Lower leg skin (tissue), 4 donors: ENCODE measurements at regions not wholly inside any gene's neighbourhood (a gene's known extent, or its start where the extent isn't known, plus 50 kb on each side); places are given as distances from the start of the nearest gene placed in this dataset.

Experiments used
- DNase-seq, 2 donors: peaks; one replicate each; pipeline ENCODE4 v3.0.0-alpha.2; 2019; ENCODE audit warnings: low spot score in 2 of 2
- H3K4me3 ChIP-seq: fragments of 200-600 bp; sonication (generic); 2 replicates; pipeline ENCODE4 v1.5.1; 2017; ENCODE audit warnings: mild to moderate bottlenecking, low read depth; ENCODE audit not compliant: poor library complexity, severe bottlenecking
- POLR2A ChIP-seq, 2 donors: fragments of 450-650 bp; IDR thresholded peaks; one replicate each; pipeline ENCODE4 v1.6.1; 2016 to 2017; ENCODE audit warnings: antibody characterized with exemption in 2 of 2, mild to moderate bottlenecking in 1 of 2, moderate library complexity in 1 of 2
- WGBS, 2 donors: methylation state at CpG; one replicate each; pipeline ENCODE4 v1.1.5; 2018; 5-methylcytosine and 5-hydroxymethylcytosine counted together
- intact Hi-C: fragments of 100-400 bp; cut with DNase I; formaldehyde crosslinking; loops from one replicate; pipeline ENCODE4 v1.15.0; 2023; ENCODE audit warnings: low total_unique reads
- TF ChIP-seq, protein P1 (sequence below), 3 donors: fragments of 450-650 bp; IDR thresholded peaks; one replicate each; pipeline ENCODE4 v1.5.1; 2016; ENCODE audit warnings: antibody characterized with exemption in 3 of 3, mild to moderate bottlenecking in 3 of 3, moderate library complexity in 2 of 3

DNA sequence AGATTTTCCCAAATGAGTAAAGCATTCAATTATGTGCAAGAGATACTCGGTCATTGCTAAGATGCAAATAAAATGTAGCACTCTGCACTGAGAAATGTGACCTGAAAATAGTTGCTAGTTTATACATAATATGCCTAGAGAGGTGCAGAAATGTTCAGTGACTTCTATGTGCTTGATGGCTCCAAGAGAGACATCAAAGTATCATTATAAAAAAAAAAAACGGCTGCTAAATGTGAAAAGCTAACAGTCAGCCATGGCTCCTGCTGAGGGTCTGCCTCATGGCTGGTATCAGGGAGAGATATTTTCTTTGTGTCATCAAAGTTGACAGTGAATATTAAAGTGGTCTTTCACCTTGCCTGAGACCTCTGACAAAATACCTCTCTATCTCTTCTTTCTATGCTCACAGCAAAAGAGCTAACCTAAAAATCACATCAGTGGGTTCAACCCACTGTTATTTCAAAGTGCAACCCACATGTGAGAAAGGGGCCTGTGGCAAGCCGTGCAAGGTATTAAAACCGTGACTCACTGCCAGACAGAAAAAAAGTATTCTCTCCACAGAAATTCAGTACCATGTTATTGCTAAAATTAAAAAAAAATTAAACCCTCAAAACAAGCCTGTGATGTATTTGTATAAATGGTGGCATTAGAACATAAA, 259.0 kb downstream of the HIVEP2 start:
- 55 to 56% methylated on average over 4 of the region's 4 CpGs for WGBS, 2 donors
- intact Hi-C loops, result no loop called here
- DNase-seq, result no peak
- no peak overlapping the region for H3K4me3 ChIP-seq
- no peak for TF ChIP-seq POLR2A (IDR thresholded peaks at IDR 0.05)
- TF ChIP-seq, protein P1, sequence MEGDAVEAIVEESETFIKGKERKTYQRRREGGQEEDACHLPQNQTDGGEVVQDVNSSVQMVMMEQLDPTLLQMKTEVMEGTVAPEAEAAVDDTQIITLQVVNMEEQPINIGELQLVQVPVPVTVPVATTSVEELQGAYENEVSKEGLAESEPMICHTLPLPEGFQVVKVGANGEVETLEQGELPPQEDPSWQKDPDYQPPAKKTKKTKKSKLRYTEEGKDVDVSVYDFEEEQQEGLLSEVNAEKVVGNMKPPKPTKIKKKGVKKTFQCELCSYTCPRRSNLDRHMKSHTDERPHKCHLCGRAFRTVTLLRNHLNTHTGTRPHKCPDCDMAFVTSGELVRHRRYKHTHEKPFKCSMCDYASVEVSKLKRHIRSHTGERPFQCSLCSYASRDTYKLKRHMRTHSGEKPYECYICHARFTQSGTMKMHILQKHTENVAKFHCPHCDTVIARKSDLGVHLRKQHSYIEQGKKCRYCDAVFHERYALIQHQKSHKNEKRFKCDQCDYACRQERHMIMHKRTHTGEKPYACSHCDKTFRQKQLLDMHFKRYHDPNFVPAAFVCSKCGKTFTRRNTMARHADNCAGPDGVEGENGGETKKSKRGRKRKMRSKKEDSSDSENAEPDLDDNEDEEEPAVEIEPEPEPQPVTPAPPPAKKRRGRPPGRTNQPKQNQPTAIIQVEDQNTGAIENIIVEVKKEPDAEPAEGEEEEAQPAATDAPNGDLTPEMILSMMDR (IDR thresholded peaks at IDR 0.05), result no peak

DNA sequence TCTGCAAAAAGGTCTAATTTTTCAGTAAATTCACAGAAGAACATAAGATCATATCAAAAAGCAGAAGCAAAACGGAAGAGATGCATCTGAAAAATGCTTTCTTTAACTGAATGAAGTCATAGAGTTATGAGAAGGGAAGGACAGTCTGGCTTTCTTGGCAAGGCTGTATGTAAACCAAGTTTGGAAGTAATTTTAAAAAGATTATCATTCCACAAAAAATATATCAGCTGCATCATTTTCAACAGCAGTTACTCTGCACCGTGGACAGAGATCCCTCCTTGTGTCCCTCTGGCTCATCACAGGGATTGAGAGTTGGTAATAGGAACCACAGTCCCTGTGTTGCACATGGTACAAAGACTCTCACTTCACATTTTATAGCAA, 258.5 kb downstream of the HIVEP2 start:
- WGBS, 2 donors, result 41 to 53% methylated on average over 2 of the region's 2 CpGs
- no peak overlapping the region for H3K4me3 ChIP-seq
- intact Hi-C loops, result no loop called here
- no peak for TF ChIP-seq POLR2A (IDR thresholded peaks at IDR 0.05)
- TF ChIP-seq, protein P1 (IDR thresholded peaks at IDR 0.05), result no peak
- DNase-seq, result no peak

DNA sequence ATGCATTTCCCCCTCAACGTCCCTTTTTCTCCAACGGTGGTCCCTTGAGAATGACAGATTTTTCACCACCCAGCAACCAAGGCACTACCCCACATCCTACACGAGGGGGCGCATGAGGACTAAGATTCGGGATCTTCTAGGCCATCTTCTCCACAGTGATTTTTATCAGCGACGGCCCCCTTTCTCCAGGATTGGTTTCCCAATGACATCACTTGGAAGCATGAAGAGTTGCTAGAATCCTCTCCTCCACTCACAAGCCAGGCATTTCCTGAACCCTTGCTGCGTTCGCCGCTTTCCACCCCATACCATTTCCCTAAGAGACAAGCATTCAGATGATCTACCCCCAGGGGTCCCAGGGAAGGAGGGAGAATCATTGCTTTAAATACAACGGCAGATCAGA, 252.0 kb downstream of the HIVEP2 start:
- TF ChIP-seq POLR2A (IDR thresholded peaks at IDR 0.05), result no peak
- TF ChIP-seq, protein P1 (IDR thresholded peaks at IDR 0.05), result peak in 1 of 3 donors; percentile 78
- WGBS, 2 donors, result 23 to 25% methylated on average over 11 of the region's 11 CpGs
- H3K4me3 ChIP-seq, result no peak overlapping the region
- intact Hi-C loops, result loop anchor here (5.0 to 10.0 kb wide), 3 partner anchors 332 to 734 kb away; no protein-coding TSS in a partner anchor
- DNase-seq, result peak; percentile 45 to 91

DNA sequence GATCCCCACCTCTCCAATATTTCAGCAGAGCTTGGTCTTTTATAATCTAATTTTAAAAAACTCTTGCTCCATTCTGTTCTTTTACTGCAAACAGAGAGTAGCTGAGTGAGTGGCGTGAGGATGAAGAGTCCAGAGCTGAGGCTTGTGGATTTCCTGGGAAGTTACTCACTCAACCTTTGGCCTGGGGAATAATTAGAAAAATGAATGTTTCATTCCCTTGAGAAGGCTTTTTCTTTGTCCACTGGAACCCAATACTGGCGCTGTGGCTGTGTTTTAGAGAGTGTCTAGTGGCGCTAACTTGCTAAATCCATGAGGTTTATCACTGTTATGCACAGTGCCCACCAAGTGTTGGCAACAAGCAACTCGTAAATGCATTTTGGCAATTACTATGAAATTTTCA, 251.5 kb downstream of the HIVEP2 start:
- TF ChIP-seq POLR2A (IDR thresholded peaks at IDR 0.05), result no peak
- TF ChIP-seq, protein P1 (IDR thresholded peaks at IDR 0.05), result no peak
- no peak overlapping the region for H3K4me3 ChIP-seq
- no peak for DNase-seq
- 81 to 89% methylated on average over 4 of the region's 4 CpGs for WGBS, 2 donors
- intact Hi-C loops, result loop anchor here (5.0 to 10.0 kb wide), 3 partner anchors 331 to 734 kb away; no protein-coding TSS in a partner anchor

DNA sequence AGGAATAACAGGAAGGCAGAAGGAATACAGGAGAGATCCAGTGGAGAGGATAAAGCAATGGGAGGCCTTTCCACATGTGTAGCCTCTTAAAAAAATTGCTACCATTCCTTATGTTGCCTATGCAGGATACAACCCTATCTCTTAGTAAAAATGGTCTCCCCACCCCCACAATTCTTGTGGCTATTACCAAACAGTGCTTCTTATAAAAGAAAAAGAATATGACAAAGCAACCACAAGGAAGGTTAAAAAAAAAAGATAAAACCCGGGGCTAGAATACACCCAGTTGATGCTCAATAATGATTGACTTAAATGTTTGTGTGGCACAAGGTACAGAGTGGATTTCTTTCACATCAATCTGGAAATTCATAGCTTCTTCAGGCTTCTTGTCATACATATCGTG, 250.9 kb downstream of the HIVEP2 start:
- TF ChIP-seq, protein P1 (IDR thresholded peaks at IDR 0.05), result no peak
- TF ChIP-seq POLR2A (IDR thresholded peaks at IDR 0.05), result no peak
- intact Hi-C loops, result loop anchor here (5.0 to 10.0 kb wide), 3 partner anchors 331 to 733 kb away; no protein-coding TSS in a partner anchor
- DNase-seq, result no peak
- 81 to 85% methylated on average over 2 of the region's 2 CpGs for WGBS, 2 donors
- H3K4me3 ChIP-seq, result no peak overlapping the region

DNA sequence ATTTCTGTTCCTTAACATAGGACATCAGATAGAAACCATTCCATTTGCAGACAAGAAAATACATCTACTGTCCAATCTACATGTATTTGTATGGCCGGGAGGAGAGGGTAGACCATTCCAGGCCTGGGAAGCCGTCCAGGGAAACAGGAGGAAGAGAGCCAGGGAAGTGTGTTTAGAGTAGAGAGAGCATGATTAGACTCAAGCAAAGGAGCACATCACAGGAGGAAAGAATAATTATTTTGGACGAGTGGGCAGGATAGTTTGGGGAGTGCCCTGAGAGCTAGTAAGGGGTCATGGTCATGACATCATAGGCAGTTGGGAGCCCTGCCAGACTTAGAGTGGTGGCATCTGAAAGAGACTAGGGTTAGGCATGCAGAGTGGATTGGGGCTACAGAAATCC, 250.0 kb downstream of the HIVEP2 start:
- DNase-seq, result no peak
- H3K4me3 ChIP-seq, result no peak overlapping the region
- WGBS, 2 donors, result 20 to 30% methylated on average over 3 of the region's 3 CpGs
- TF ChIP-seq, protein P1 (IDR thresholded peaks at IDR 0.05), result no peak
- TF ChIP-seq POLR2A (IDR thresholded peaks at IDR 0.05), result no peak
- intact Hi-C loops, result loop anchor here (10.0 kb wide), 2 partner anchors 330 to 640 kb away; no protein-coding TSS in a partner anchor
